GM23338 (cell line): ENCODE measurements at regions not wholly inside any gene's neighbourhood (a gene's known extent, or its start where the extent isn't known, plus 50 kb on each side); places are given as distances from the start of the nearest gene placed in this dataset.

Experiments
- ATAC-seq: fragments of 200-7000 bp; cut with Tn5 transposase; 3 replicates; pipeline ENCODE4 v1.9.1; 2020
- DNase-seq: peaks from one replicate; pipeline ENCODE4 v3.0.0-alpha.2; 2015; ENCODE audit warnings: low spot score
- H2AFZ ChIP-seq: fragments of 200-600 bp; sonication (generic); 2 replicates; pipeline ENCODE4 v1.8.0; 2016; ENCODE audit warnings: antibody characterized with exemption, mild to moderate bottlenecking, moderate library complexity
- H3F3A ChIP-seq: fragments of 200-600 bp; sonication (generic); replicated peaks from 2 replicates; pipeline ENCODE4 v1.8.0; 2017; ENCODE audit warnings: antibody characterized with exemption, mixed run types, low read depth
- H3K27ac ChIP-seq: fragments of 200-600 bp; sonication (generic); 2 replicates; pipeline ENCODE4 v1.6.1; 2016; ENCODE audit warnings: low read depth
- H3K27me3 ChIP-seq: fragments of 200-600 bp; sonication (generic); 2 replicates; pipeline ENCODE4 v1.8.0; 2016; ENCODE audit warnings: mild to moderate bottlenecking, mixed run types, moderate library complexity; ENCODE audit not compliant: insufficient read depth
- H3K36me3 ChIP-seq: fragments of 200-600 bp; sonication (generic); 2 replicates; pipeline ENCODE4 v1.8.0; 2016; ENCODE audit warnings: mild to moderate bottlenecking; ENCODE audit not compliant: insufficient read depth
- H3K4me1 ChIP-seq: fragments of 200-600 bp; sonication (generic); 2 replicates; pipeline ENCODE4 v1.8.0; 2016; ENCODE audit warnings: mild to moderate bottlenecking, moderate library complexity; ENCODE audit not compliant: insufficient read depth
- H3K4me2 ChIP-seq: fragments of 200-600 bp; sonication (generic); 2 replicates; pipeline ENCODE4 v1.7.1; 2017; ENCODE audit warnings: mixed run types
- H3K4me3 ChIP-seq: fragments of 200-600 bp; sonication (generic); 2 replicates; pipeline ENCODE4 v1.6.1; 2016; ENCODE audit warnings: mixed run types
- H3K79me2 ChIP-seq: fragments of 200-600 bp; sonication (generic); replicated peaks from 2 replicates; pipeline ENCODE4 v1.8.0; 2017; ENCODE audit warnings: mild to moderate bottlenecking; ENCODE audit not compliant: insufficient read depth
- H3K9me2 ChIP-seq: fragments of 200-600 bp; sonication (generic); 2 replicates; pipeline ENCODE4 v1.8.0; 2017; ENCODE audit not compliant: insufficient read depth
- H4K20me1 ChIP-seq: fragments of 200-600 bp; sonication (generic); replicated peaks from 2 replicates; pipeline ENCODE4 v1.8.0; 2017; ENCODE audit warnings: mild to moderate bottlenecking; ENCODE audit not compliant: insufficient read depth
- H3K27ac Mint-ChIP-seq: 2 replicates; pipeline ENCODE4 v1.8.0; 2020; ENCODE audit warnings: inconsistent platforms, mild to moderate bottlenecking, moderate library complexity, mixed read lengths
- H3K27me3 Mint-ChIP-seq: 3 replicates; pipeline ENCODE4 v1.8.0; 2022; ENCODE audit warnings: low read depth, mild to moderate bottlenecking, moderate library complexity, mixed read lengths, inconsistent platforms; ENCODE audit not compliant: insufficient read depth, poor library complexity
- H3K36me3 Mint-ChIP-seq: 3 replicates; pipeline ENCODE4 v1.8.0; 2021; ENCODE audit warnings: low read depth, mild to moderate bottlenecking, inconsistent platforms, moderate library complexity, mixed read lengths
- H3K4me1 Mint-ChIP-seq: 3 replicates; pipeline ENCODE4 v1.8.0; 2020; ENCODE audit warnings: mild to moderate bottlenecking, inconsistent platforms, mixed read lengths
- H3K4me3 Mint-ChIP-seq: 3 replicates; pipeline ENCODE4 v1.8.0; 2021; ENCODE audit warnings: moderate library complexity, mild to moderate bottlenecking, inconsistent platforms, mixed read lengths
- H3K9me3 Mint-ChIP-seq: 3 replicates; pipeline ENCODE4 v1.8.0; 2020; ENCODE audit warnings: moderate library complexity, mild to moderate bottlenecking, inconsistent platforms, mixed read lengths
- CREB1 ChIP-seq: fragments of 250-450 bp; sonication (Bioruptor Pico); IDR thresholded peaks from 2 replicates; pipeline ENCODE4 v1.5.0; 2020; ENCODE audit warnings: low read depth, mild to moderate bottlenecking, moderate library complexity
- EZH2 ChIP-seq: fragments of 200-600 bp; sonication (generic); IDR thresholded peaks from one replicate; pipeline ENCODE4 v1.8.0; 2017; ENCODE audit warnings: antibody characterized with exemption, mild to moderate bottlenecking, low read depth; ENCODE audit not compliant: unreplicated experiment
- EZH2phosphoT487 ChIP-seq: fragments of 200-600 bp; sonication (generic); IDR thresholded peaks from one replicate; pipeline ENCODE4 v1.8.1; 2018; ENCODE audit warnings: antibody characterized with exemption; ENCODE audit not compliant: unreplicated experiment
- JUNB ChIP-seq: IDR thresholded peaks from one replicate; pipeline ENCODE4 v1.6.1; 2016; ENCODE audit warnings: antibody characterized with exemption; ENCODE audit not compliant: unreplicated experiment
- NANOG ChIP-seq: IDR thresholded peaks from 2 replicates; pipeline ENCODE4 v1.6.1; 2016; ENCODE audit warnings: antibody characterized with exemption, borderline replicate concordance
- POLR2AphosphoS5 ChIP-seq: IDR thresholded peaks from 2 replicates; pipeline ENCODE4 v1.6.1; 2016; ENCODE audit warnings: antibody characterized with exemption, low read depth
- STAT1 ChIP-seq: IDR thresholded peaks from one replicate; pipeline ENCODE4 v1.6.1; 2016; ENCODE audit warnings: antibody characterized with exemption; ENCODE audit not compliant: unreplicated experiment
- ZNF114 ChIP-seq: fragments of 250-450 bp; sonication (Bioruptor Pico); IDR thresholded peaks from 2 replicates; pipeline ENCODE4 v1.5.0; 2020; ENCODE audit warnings: mild to moderate bottlenecking, moderate library complexity
- ZNF331 ChIP-seq: fragments of 250-450 bp; sonication (Bioruptor Pico); IDR thresholded peaks from 2 replicates; pipeline ENCODE4 v1.5.0; 2020; ENCODE audit warnings: low read depth, mild to moderate bottlenecking, moderate library complexity
- TF ChIP-seq, protein P1 (sequence below): IDR thresholded peaks from one replicate; pipeline ENCODE4 v1.6.1; 2018; ENCODE audit warnings: antibody characterized with exemption; ENCODE audit not compliant: unreplicated experiment
- TF ChIP-seq, protein P2 (sequence below): IDR thresholded peaks from 2 replicates; pipeline ENCODE4 v1.6.1; 2016; ENCODE audit warnings: antibody characterized with exemption
- TF ChIP-seq, protein P3 (sequence below), 2 experiments: fragments of 200-600 bp in 1 of 2; sonication (generic) in 1 of 2; conservative IDR thresholded peaks; 2 replicates each; pipeline versions ENCODE4 v1.5.1 to v1.6.1; 2016 to 2017; ENCODE audit warnings: antibody characterized with exemption in 2 of 2, low read depth in 2 of 2, mild to moderate bottlenecking in 2 of 2, moderate library complexity in 1 of 2

DNA sequence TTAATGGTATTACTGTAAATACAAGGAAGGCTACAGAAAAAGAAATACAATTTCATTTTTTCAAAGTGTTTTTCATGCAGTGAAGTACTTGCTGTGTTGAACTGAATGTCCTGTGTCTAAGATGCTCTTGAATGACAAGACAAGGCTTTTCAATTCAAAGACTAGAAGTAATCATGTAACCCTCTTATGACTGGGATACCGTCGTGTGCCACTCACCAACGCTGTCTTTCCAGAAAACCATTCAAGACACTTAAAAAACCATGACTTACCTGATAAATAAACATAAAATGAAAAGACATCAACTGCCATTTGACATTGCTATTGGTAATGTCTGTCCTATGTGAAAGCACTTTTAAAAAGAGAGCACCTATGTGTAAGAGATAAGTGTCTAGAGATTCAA lies 183.1 kb upstream of the DPP10 start (continued):
- TF ChIP-seq, protein P1, sequence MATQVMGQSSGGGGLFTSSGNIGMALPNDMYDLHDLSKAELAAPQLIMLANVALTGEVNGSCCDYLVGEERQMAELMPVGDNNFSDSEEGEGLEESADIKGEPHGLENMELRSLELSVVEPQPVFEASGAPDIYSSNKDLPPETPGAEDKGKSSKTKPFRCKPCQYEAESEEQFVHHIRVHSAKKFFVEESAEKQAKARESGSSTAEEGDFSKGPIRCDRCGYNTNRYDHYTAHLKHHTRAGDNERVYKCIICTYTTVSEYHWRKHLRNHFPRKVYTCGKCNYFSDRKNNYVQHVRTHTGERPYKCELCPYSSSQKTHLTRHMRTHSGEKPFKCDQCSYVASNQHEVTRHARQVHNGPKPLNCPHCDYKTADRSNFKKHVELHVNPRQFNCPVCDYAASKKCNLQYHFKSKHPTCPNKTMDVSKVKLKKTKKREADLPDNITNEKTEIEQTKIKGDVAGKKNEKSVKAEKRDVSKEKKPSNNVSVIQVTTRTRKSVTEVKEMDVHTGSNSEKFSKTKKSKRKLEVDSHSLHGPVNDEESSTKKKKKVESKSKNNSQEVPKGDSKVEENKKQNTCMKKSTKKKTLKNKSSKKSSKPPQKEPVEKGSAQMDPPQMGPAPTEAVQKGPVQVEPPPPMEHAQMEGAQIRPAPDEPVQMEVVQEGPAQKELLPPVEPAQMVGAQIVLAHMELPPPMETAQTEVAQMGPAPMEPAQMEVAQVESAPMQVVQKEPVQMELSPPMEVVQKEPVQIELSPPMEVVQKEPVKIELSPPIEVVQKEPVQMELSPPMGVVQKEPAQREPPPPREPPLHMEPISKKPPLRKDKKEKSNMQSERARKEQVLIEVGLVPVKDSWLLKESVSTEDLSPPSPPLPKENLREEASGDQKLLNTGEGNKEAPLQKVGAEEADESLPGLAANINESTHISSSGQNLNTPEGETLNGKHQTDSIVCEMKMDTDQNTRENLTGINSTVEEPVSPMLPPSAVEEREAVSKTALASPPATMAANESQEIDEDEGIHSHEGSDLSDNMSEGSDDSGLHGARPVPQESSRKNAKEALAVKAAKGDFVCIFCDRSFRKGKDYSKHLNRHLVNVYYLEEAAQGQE, result no peak

DNA sequence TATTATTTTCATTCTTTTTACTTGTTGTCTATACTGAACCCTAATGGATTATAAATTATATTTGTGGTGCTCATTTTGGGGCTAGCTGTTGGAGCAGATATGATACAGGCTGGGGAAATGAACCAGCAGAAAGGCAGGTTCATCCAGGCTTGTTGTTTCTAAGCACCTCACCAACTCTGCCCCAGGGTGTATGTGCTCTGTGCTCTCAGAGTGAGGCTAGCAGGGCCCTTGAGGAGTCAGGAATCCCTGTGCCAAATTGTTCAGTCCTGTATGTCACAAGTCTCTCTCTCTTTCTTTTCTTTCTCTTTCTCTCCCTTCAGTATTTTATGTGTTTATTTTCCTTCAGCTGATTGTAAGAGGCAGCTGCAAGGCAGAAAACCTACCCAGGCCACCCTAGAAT lies 181.1 kb upstream of the DPP10 start:
- Mint-ChIP-seq H3K36me3 (no peaks in the 10 kb centered on the region), H3K9me3 (peaks cover 18% of the 10 kb centered on the region), H3K27ac (no peak overlapping the region; the same call in 1 of the 2 replicates), H3K27me3 (no peaks in the 10 kb centered on the region), H3K4me1 (peaks cover 20% of the 10 kb centered on the region), H3K4me3 (no peak overlapping the region)
- no peak overlapping the region for H3K27ac ChIP-seq
- no peak overlapping the region for H2AFZ ChIP-seq
- no peaks in the 10 kb centered on the region; the same call in 1 of the 2 replicates for H3K36me3 ChIP-seq
- H4K20me1 ChIP-seq, result no peaks in the 10 kb centered on the region
- no peaks in the 10 kb centered on the region for H3K9me2 ChIP-seq
- H3K4me1 ChIP-seq, result no peaks in the 10 kb centered on the region
- no peak overlapping the region for H3K4me3 ChIP-seq
- ATAC-seq (no peak), DNase-seq (no peak)
- H3F3A ChIP-seq, result no peaks in the 10 kb centered on the region
- TF ChIP-seq NANOG (no peak), ZNF114 (CRISPR knock-in tag) (no peak), POLR2AphosphoS5 (no peak), STAT1 (no peak)
- no peak overlapping the region for H3K4me2 ChIP-seq
- H3K27me3 ChIP-seq, result no peaks in the 10 kb centered on the region
- H3K79me2 ChIP-seq, result no peaks in the 10 kb centered on the region

DNA sequence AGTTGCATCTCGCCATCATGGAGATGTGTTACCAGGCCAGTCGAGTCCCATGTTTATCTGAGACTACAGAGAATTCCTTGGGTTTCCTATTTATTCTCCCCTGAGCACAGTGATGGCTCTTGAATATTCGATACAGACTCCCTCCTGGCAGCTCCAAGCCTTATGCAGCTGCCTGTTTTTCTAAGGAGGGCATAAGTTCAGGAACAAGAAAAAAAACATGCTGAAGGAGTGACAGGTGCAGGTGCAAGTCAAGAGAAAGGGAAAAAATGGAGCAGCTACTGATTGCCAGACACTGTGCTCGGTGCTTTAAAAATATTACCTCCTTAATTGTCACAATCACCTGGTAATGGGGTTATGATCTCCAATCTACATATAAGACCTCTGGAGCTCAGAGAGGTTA lies 177.2 kb upstream of the DPP10 start:
- Histone ChIP-seq H3F3A (no peaks in the 10 kb centered on the region), H3K36me3 (no peaks in the 10 kb centered on the region; the same call in 1 of the 2 replicates), H3K79me2 (no peaks in the 10 kb centered on the region), H3K4me2 (no peak overlapping the region), H2AFZ (no peak overlapping the region), H3K27ac (no peak overlapping the region), H4K20me1 (no peaks in the 10 kb centered on the region), H3K4me3 (no peak overlapping the region), H3K27me3 (no peaks in the 10 kb centered on the region), H3K9me2 (no peaks in the 10 kb centered on the region), H3K4me1 (no peaks in the 10 kb centered on the region)
- DNase-seq (no peak), ATAC-seq (no peak)
- Mint-ChIP-seq H3K36me3 (no peaks in the 10 kb centered on the region), H3K4me3 (no peak overlapping the region), H3K27me3 (no peaks in the 10 kb centered on the region), H3K27ac (no peak overlapping the region), H3K9me3 (peaks cover 32% of the 10 kb centered on the region), H3K4me1 (peaks cover 20% of the 10 kb centered on the region)
- TF ChIP-seq EZH2phosphoT487, result no peak
- TF ChIP-seq, protein P1, result no peak
- no peak for TF ChIP-seq POLR2AphosphoS5
- TF ChIP-seq ZNF331, result no peak
- no peak for TF ChIP-seq EZH2
- no peak for TF ChIP-seq ZNF114 (CRISPR knock-in tag)
- TF ChIP-seq JUNB, result no peak
- TF ChIP-seq CREB1 (CRISPR knock-in tag), result no peak
- TF ChIP-seq, protein P2, sequence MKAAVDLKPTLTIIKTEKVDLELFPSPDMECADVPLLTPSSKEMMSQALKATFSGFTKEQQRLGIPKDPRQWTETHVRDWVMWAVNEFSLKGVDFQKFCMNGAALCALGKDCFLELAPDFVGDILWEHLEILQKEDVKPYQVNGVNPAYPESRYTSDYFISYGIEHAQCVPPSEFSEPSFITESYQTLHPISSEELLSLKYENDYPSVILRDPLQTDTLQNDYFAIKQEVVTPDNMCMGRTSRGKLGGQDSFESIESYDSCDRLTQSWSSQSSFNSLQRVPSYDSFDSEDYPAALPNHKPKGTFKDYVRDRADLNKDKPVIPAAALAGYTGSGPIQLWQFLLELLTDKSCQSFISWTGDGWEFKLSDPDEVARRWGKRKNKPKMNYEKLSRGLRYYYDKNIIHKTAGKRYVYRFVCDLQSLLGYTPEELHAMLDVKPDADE, result no peak
- TF ChIP-seq STAT1, result no peak
- TF ChIP-seq, protein P3, sequence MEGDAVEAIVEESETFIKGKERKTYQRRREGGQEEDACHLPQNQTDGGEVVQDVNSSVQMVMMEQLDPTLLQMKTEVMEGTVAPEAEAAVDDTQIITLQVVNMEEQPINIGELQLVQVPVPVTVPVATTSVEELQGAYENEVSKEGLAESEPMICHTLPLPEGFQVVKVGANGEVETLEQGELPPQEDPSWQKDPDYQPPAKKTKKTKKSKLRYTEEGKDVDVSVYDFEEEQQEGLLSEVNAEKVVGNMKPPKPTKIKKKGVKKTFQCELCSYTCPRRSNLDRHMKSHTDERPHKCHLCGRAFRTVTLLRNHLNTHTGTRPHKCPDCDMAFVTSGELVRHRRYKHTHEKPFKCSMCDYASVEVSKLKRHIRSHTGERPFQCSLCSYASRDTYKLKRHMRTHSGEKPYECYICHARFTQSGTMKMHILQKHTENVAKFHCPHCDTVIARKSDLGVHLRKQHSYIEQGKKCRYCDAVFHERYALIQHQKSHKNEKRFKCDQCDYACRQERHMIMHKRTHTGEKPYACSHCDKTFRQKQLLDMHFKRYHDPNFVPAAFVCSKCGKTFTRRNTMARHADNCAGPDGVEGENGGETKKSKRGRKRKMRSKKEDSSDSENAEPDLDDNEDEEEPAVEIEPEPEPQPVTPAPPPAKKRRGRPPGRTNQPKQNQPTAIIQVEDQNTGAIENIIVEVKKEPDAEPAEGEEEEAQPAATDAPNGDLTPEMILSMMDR (conservative IDR thresholded peaks at IDR 0.05; ENCODE audit: low read depth in 2 of 2), result no peak
